Smooth muscle cell (in vitro differentiated cells): ENCODE measurements at regions not wholly inside any gene's neighbourhood (a gene's known extent, or its start where the extent isn't known, plus 50 kb on each side); places are given as distances from the start of the nearest gene placed in this dataset.
A peak's percentile ranks its signal among the peaks of the same experiment; 100 is the strongest.

ENCODE experiments used
- DNase-seq: peaks from one replicate; lab custom pipeline; 2025; ENCODE audit not compliant: unreplicated experiment; lab: John Stamatoyannopoulos, UW
- H2AFZ ChIP-seq: fragments of 200-600 bp; sonication (generic); 2 replicates; pipeline ENCODE4 v1.6.0; 2016; ENCODE audit warnings: antibody characterized with exemption, low read depth, mild to moderate bottlenecking
- H3F3A ChIP-seq: fragments of 200-600 bp; sonication (generic); 2 replicates; pipeline ENCODE4 v1.6.0; 2017; ENCODE audit warnings: antibody characterized with exemption, low read depth
- H3K27ac ChIP-seq: fragments of 200-600 bp; sonication (generic); 2 replicates; pipeline ENCODE4 v1.5.1; 2016; ENCODE audit warnings: low read depth, mild to moderate bottlenecking
- H3K27me3 ChIP-seq: fragments of 200-600 bp; sonication (generic); 2 replicates; pipeline ENCODE4 v1.6.1; 2016; ENCODE audit warnings: low read depth, mild to moderate bottlenecking
- H3K36me3 ChIP-seq: fragments of 200-600 bp; sonication (generic); 2 replicates; pipeline ENCODE4 v1.5.1; 2016; ENCODE audit warnings: low read depth
- H3K4me1 ChIP-seq: fragments of 200-600 bp; sonication (generic); 2 replicates; pipeline ENCODE4 v1.5.1; 2016; ENCODE audit warnings: low read depth
- H3K4me2 ChIP-seq: fragments of 200-600 bp; sonication (generic); 2 replicates; pipeline ENCODE4 v1.6.0; 2016; ENCODE audit warnings: mild to moderate bottlenecking
- H3K4me3 ChIP-seq: fragments of 200-600 bp; sonication (generic); 2 replicates; pipeline ENCODE4 v1.5.1; 2016; ENCODE audit warnings: mild to moderate bottlenecking
- H3K79me2 ChIP-seq: fragments of 200-600 bp; sonication (generic); 2 replicates; pipeline ENCODE4 v1.6.0; 2016; ENCODE audit warnings: low read depth, mild to moderate bottlenecking
- H3K9ac ChIP-seq: fragments of 200-600 bp; sonication (generic); 2 replicates; pipeline ENCODE4 v1.6.0; 2016; ENCODE audit warnings: low read depth
- H3K9me3 ChIP-seq: fragments of 200-600 bp; sonication (generic); replicated peaks from 2 replicates; pipeline ENCODE4 v1.5.1; 2016; ENCODE audit warnings: low read depth
- H4K20me1 ChIP-seq: fragments of 200-600 bp; sonication (generic); 2 replicates; pipeline ENCODE4 v1.6.0; 2016; ENCODE audit warnings: low read depth
- WGBS: methylation state at CpG from one replicate; pipeline ENCODE4 v1.1.7; 2016; ENCODE audit warnings: low lambda C conversion rate; 5-methylcytosine and 5-hydroxymethylcytosine counted together
- TF ChIP-seq, protein P1 (sequence below): fragments of 200-600 bp; sonication (generic); IDR thresholded peaks from 2 replicates; pipeline ENCODE4 v1.5.1; 2017; ENCODE audit warnings: borderline replicate concordance, mild to moderate bottlenecking, antibody characterized with exemption; ENCODE audit not compliant: insufficient read depth, poor library complexity, severe bottlenecking

DNA sequence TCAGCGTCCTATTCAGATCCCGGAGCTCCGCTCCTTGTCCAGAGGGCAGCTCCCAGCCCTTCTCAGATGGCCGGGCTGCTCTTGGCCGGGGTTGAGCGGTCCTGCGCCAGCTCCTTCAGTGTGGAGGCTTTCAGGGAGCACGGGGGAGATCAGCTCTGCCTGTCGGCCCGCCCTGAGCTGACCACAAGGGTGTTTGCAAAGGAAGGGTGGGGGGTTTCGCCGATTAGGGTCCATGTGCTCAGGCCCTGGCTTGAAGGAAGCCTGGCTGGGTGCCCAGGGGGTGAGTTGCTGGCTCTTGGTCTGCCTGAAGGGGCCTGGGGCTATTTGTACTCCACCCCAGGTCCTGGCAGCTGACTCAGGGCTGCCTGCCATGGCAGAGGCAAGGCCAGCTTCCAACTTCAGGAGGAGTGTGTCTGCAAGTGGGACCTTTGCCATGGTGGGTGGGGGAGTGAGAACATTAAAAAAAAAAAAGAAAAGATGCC is 250.1 kb upstream of the KLF4 start:
- Histone ChIP-seq H3K4me2 (no peak overlapping the region), H3K9ac (no peak overlapping the region), H3K36me3 (no peaks in the 10 kb centered on the region), H3K4me3 (no peak overlapping the region), H2AFZ (no peak overlapping the region), H3F3A (no peaks in the 10 kb centered on the region), H3K79me2 (no peaks in the 10 kb centered on the region), H3K27ac (peak overlapping the region; percentile 91), H3K4me1 (no peaks in the 10 kb centered on the region), H4K20me1 (no peaks in the 10 kb centered on the region), H3K27me3 (no peaks in the 10 kb centered on the region), H3K9me3 (no peaks in the 10 kb centered on the region)
- DNase-seq = no peak
- WGBS = 98% methylated on average over 12 of the region's 12 CpGs
- TF ChIP-seq, protein P1, sequence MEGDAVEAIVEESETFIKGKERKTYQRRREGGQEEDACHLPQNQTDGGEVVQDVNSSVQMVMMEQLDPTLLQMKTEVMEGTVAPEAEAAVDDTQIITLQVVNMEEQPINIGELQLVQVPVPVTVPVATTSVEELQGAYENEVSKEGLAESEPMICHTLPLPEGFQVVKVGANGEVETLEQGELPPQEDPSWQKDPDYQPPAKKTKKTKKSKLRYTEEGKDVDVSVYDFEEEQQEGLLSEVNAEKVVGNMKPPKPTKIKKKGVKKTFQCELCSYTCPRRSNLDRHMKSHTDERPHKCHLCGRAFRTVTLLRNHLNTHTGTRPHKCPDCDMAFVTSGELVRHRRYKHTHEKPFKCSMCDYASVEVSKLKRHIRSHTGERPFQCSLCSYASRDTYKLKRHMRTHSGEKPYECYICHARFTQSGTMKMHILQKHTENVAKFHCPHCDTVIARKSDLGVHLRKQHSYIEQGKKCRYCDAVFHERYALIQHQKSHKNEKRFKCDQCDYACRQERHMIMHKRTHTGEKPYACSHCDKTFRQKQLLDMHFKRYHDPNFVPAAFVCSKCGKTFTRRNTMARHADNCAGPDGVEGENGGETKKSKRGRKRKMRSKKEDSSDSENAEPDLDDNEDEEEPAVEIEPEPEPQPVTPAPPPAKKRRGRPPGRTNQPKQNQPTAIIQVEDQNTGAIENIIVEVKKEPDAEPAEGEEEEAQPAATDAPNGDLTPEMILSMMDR = no peak

DNA sequence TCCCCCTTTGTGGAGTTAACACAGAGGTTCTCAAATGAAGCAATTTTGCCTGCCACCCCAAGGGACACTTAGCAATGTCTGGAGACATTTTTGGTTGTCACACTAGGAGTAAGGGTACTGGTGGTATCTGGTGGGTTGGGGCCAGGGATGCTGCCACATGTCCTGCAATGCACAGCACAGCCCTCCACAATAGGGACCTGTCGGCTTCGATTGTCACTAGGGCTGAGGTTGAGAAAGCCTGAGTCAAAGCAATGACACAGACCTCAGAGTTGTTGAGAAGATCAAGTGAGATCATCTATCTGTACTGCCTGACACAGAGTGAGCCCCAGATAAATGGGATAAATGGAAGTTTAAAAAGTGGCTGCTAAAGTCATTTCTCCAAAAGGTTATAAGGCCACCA is 249.2 kb upstream of the KLF4 start:
- Histone ChIP-seq H3K4me3 (no peak overlapping the region), H2AFZ (peak overlapping the region; percentile 90), H4K20me1 (no peaks in the 10 kb centered on the region), H3K9ac (peak overlapping the region; percentile 83), H3K4me2 (peak overlapping the region; percentile 50), H3K27ac (peak overlapping the region; percentile 91), H3K27me3 (no peaks in the 10 kb centered on the region), H3F3A (no peaks in the 10 kb centered on the region), H3K36me3 (no peaks in the 10 kb centered on the region), H3K79me2 (no peaks in the 10 kb centered on the region), H3K4me1 (no peaks in the 10 kb centered on the region), H3K9me3 (no peaks in the 10 kb centered on the region)
- 52% methylated on average over 2 of the region's 2 CpGs for WGBS
- no peak for DNase-seq
- TF ChIP-seq, protein P1 = no peak

DNA sequence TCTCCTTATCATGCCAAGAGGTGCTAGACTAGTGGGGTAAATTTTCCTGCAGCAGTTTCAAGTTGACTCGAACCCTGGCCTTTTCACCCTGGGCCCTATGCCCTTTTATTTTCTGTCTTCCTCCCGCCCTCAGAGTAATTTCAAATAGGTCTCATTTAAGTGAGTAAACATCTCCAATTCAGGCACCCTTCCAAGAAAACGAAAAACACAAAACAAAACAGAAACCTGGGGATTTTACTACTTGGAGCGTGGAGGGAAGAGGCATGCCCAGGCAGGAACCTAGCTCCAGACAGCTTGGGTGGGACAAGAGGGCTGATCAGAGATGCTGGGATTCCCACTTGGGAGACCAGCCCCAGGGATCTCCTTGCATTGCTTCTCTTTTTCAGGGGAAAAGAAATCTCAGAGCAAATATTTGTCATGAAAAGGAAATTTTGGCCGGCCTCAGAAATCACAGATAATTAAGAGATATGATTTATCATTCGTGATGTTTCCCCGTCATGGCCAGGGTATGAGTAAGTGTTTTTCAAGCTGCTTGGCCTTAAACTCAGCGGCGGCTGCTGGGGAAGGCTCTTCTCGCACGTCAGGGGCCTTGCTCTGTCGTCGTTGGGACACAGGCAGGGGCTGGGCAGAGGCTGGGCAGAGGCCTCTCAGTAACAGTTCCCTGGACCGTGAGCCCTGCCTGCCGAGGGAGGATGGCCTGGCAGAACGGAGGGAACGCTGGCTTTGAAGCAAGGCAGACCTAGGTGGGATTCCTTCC is 248.6 kb upstream of the KLF4 start:
- Histone ChIP-seq H3K9me3 (no peaks in the 10 kb centered on the region), H3K79me2 (no peaks in the 10 kb centered on the region), H2AFZ (peak overlapping the region; percentile 90), H3K9ac (peak overlapping the region; percentile 83), H3K27me3 (no peaks in the 10 kb centered on the region), H3F3A (no peaks in the 10 kb centered on the region), H3K4me2 (peak overlapping the region; percentile 50), H4K20me1 (no peaks in the 10 kb centered on the region), H3K36me3 (no peaks in the 10 kb centered on the region), H3K4me1 (no peaks in the 10 kb centered on the region), H3K4me3 (no peak overlapping the region), H3K27ac (peak overlapping the region; percentile 91)
- TF ChIP-seq, protein P1 = no peak
- WGBS = 52% methylated on average over 17 of the region's 17 CpGs
- peak; percentile 22 for DNase-seq

DNA sequence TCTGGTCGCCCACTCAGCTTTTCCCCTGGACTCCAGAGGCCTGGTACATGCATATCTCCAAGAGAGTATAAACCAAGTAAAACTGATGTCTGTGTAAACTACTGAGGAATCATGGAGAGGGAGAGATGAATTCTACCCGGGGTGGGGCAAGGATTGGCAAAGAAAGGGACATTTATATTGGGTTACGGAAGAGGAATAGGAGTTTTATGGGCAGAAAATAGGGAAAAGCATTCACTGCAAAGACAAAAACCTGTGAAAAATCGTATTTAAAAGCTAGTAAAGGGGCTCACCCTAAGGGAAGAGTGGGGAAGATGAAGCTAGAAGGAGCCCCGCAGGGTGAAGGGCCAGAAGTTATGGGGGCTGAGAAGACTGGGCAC is 248.0 kb upstream of the KLF4 start:
- 77% methylated on average over 5 of the region's 5 CpGs for WGBS
- Histone ChIP-seq H3K4me3 (no peak overlapping the region), H3F3A (no peaks in the 10 kb centered on the region), H2AFZ (peak overlapping the region; percentile 90), H3K27me3 (no peaks in the 10 kb centered on the region), H3K9ac (peak overlapping the region; percentile 83), H3K27ac (peak overlapping the region; percentile 91), H4K20me1 (no peaks in the 10 kb centered on the region), H3K36me3 (no peaks in the 10 kb centered on the region), H3K4me1 (no peaks in the 10 kb centered on the region), H3K9me3 (no peaks in the 10 kb centered on the region), H3K4me2 (peak overlapping the region; percentile 50), H3K79me2 (no peaks in the 10 kb centered on the region)
- TF ChIP-seq, protein P1 = no peak
- no peak for DNase-seq
